Stimulated activated CD4-positive, alpha-beta T cell treated with anti-CD3 and anti-CD28 coated beads, TNF-alpha, amount 100 ng/mL, for 48 hours (primary cell): ENCODE measurements at regions not wholly inside any gene's neighbourhood (a gene's known extent, or its start where the extent isn't known, plus 50 kb on each side); places are given as distances from the start of the nearest gene placed in this dataset.

ENCODE experiments used
- DNase-seq, 3 donors: peaks; one replicate each; pipeline ENCODE4 v3.0.0-alpha.2; 2020; ENCODE audit warnings: low read depth in 3 of 3

DNA sequence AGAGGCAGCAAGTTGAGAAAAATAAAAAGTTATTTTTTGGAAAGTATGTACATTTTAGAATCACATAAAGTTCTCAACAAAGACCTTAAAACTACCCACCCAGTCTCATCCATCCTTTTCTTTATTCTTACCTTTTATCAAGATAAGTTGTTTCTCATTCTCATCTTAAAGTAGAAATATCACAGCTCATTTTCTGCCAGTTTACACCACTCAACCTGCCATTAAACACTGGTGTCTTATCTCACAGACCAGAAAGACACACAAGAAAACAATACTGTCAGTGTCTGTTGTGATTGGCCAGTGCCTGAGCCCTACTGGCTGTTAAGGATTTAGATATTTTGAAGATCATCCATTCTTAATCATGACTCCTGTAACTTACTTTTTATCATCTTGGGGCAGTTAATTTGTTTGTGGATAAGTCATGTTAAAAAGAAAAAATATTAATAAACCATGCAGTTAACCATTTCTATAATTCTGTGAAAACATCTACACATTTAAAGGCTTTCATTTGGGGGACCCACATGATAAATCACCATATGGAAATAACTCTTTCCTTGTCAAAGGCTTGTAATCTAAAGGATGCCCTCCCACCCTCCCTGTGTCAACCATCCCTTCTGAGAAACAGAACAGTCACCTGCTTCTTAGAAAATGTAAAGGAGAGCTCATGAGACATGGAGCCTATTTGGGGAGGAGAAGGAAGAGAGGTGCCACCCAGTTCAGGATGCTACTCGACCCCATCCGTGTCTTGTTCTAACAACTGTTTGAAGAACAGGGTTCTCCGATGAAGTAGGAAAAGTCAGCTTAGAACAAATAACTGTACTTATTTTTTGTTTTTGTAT lies 897.2 kb upstream of the INTU start:
- DNase-seq = no peak

DNA sequence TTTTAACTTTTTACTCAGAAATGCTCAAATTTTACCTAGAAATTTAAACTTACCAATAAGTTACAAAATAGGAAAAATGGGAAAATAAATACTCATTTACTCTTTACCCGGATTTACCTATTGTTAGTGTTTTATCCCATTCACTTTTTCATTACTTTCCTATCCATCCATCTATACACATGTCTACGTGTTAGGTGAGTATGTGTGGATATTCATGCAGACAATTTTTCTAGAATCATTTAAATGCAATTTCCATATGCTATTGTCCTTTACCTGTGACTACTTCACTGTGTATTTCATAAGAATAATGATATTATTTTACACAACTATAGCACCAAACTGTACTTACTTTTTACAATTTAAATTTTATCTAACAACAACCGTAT lies 896.6 kb upstream of the INTU start:
- DNase-seq = no peak

DNA sequence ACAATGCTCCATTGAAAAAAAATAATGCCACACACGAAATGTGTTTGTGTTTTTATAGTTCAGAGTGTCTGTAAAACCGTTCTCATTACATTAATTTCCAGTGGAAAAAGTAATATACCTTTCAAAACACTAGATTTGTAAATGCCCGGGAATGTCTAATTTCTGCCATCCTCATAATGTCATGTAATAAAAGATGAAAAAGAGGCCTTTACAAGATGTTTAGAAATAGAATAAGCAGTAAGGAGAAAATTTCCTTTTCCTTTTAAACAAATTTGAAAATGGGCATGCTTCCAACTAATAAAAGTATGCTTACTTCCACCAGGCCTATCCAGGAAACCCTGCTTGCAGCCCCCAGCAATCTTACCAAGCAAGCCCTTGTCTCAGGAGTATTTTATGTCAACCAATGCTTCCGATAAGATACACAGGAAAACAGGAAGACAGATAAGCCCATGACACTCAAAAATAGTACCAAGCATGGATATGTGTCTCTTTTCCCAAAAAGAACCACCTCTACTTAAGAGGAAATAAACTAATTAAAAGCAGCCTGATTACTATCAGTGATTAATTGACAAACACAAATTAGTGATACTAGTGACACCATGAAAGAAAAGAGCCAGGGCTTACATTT lies 894.7 kb upstream of the INTU start:
- no peak for DNase-seq

DNA sequence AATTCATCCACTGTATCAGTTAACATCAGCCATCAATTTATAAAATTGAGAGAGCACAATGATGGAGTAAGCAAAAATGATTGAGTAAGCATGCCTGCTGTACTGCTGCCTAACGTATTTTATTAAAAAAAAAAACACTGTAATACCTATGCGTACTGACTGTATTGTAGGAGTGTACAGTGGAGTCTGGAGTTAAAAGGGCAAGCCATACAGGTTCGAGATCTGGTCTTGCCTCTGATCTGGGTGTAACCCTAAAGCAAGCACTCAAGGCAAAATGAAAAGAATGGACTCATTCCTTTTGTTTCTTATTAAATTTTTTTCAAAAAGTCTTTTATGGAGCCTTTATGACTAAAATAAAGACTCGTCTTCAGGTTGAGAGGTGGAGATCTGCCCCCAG lies 894.2 kb upstream of the INTU start:
- no peak for DNase-seq

DNA sequence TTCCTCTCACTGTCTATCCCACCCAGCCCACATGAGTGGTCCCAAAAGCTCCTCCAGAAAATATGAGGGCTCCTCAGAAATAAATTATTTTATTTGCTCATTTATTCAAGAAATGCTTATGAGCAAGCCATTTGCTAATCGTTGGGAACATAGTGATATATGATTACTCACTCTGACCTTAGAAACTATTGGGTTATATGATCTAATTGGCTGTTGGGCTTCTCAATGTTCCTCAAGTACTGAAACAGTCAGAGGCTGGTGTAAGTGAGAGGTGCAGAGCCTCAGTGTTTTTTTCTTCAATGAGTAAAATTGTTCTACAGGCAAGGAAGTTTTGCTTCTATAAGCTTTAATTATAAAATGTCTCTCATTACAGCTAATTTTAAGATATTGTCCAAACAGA lies 893.8 kb upstream of the INTU start:
- DNase-seq = no peak

DNA sequence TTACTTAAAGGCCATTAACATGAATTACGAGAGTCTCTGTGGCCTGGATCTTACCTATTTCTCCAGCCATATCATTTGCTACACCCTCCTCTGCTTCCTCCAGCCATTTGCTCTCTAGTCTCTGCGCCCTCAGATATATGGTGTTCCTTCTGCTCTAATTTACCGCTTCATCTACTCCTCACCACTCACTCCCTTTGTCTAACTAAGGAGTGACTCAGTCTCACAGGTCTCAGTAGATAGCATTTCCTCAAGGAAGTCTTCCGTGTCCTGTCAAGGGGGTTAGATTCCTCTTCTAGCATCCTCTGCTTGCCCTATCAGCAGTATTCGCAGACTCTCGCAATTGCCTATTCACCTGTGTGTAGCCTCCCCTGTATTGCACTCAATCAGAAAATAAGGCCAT lies 892.1 kb upstream of the INTU start:
- DNase-seq = no peak

DNA sequence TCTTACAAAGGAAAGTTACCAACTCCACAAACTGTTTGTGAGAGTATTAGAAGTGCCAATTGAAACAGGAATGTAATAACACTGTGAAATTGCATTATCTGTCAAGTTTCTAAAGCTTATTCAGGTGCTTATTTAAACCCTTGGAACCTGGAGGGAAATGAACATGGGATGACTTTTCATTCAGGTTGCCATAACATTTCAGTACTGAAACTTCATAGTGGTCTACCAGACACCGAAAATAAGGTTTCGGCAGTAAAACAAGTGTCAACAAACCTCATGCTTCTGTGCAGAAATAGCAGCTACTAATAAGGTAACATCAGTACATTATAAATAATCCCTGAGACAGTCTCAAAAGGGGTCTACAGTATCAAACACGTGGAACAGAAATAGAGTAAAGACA lies 890.7 kb upstream of the INTU start:
- DNase-seq = no peak

DNA sequence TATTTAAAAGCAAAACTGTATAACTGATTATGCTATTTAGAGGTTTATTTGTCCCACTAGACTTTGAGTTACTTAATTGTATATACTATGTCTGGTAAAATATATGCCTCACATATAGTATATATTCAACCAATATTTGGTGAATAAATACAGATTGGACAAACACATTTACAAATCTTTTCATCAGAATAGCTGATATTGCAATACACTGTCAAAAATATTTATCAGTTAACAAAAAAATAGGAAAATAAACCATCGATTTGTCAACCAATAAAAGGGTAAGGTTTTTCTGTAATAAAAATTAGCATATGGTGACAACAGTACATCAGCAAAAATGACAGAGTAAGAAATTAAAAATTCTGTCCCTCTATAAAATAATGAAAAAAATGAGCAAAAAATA lies 889.9 kb upstream of the INTU start:
- no peak for DNase-seq

DNA sequence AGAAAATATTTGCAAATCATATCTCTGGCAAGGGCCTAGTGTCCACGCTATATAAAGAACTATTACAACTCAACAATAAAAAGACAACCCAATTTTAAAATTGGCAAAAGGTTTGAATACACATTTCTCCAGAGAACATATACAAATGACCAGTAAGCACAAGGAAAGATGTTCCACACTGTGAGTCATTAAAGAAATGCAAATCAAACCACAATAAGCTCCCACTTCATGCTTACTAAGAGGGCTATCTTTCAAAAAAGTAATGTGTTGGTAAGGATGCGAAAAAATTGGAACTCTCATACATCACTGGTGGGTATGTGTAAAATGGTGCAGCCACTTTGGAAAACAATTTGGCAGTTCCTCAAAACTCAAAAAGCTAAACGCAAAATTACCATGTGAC lies 884.0 kb upstream of the INTU start:
- DNase-seq = no peak

DNA sequence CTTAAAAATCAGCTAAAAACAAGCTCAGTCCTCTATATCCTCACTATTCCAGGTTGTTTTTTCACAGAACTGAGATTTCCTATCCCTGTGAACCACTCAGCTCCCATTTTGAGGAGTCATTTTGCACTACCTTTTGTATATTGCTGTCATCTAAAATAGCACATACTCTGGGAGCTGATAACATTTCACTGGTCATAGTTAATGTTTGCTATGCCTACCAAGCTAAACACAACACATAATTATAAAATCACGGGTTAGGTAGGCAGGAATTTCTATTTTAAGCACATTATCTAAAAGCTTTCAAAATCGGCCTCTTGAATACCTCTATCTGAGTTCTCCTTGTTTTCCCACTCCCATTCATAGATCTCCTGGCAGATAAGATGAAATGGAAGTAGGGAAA lies 882.0 kb upstream of the INTU start:
- no peak for DNase-seq

DNA sequence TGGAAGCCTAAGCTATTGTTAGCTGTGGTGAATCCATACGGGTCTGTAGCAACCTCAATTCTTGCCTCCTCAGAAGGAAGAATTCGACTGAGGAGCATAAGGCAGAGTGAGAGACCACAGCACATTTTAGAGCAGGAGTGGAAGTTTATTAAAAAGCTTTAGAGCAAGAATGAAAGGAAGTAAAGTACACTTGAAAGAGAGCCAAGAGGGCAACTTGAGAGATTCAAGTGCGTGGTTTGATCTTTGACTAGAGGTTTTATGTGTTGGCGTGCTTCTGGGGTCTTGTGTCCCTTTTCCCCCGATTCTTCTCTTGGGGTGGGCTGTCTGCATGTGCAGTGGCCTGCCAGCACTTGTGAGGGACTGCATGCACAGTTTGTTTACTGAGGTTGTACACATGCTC lies 880.6 kb upstream of the INTU start:
- DNase-seq = no peak

DNA sequence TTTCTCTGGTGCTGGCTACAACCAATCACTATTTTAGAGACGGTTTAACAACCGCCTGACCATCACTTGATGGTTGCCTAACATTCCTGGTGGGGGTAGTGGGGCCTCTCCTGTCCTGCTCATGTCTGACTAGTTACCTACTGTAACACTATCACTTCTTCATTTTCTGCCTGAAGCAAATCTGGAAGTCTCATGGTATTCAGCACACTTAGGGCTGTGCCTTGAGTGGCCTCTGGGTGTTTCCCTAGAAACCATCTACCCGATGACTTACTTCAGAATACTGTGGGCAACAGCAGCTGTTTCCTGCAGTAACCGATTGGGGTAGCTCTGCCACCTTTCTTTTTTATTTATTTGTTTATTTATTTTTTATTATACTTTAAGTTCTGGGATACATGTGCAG lies 880.1 kb upstream of the INTU start:
- no peak for DNase-seq

DNA sequence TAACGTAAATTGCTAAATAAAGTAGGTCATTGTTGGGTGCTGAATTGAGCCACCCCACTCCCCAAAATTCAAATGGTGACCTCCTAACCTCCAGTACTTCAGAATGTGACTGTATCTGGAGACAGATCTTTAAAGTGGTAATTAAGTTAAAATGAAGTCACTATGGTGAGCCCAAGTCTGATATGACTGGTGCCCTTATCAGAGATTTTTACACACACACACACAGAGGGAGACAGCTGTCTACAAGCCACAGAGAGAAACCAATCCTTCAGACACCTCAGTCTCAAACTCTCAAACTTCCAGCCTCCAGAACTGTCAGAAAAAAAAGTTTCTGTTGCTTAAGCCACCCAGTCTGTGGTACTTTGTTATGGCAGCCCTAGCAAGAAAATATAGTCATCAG lies 879.2 kb upstream of the INTU start:
- no peak for DNase-seq

DNA sequence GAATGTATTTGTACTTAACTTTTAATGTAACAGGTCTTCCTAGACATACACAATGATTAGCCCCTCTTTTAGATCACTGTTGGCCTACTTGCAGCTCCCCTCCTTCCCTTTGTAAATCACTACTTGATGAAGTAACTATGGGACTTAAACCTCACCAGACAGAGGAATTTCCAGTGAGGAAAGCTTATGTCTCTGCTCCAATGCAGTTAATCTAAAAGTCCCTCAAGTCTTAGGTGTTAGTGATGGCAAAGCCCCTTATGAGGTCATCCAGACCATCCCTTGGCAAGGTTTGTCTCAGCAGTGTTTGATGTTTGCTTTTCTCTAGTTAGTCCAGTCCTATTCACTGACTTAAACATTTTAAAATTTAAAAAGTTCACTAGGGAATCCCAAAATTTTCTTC lies 877.3 kb upstream of the INTU start:
- DNase-seq = no peak

DNA sequence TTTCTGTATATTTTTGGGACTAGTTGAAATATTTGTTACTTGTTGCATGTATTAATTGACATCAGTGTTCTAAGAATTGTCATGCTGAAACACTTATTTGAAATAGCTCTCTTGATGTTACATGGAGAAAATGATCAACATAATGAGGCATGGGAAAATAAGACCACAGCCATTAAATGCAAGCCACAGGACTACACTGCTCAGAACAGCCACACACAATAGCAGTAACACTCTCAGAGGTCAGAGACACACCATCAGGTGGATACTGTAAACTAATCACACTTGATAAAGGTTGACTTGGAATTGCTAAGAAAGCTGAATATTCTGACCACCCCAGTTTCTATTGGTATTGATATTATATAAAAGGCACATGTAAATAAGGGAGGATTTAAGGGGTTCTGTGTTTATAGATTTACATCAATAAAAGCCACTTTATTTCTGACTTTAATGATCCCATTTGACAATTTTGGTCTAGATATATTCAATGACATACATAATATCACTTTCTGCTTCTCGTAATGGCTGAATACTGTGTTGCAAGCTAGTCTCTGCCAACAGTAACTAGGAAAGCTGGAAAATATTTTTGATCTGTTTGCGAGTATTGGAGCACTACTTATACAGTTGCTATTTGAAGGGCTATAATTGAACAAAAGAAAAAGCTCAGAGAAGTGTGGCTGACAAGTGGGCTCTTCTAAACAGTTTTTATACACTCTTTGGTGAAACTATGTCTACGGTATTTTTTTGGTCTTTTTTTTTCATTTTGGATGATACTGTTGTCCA lies 876.5 kb upstream of the INTU start:
- DNase-seq = no peak

DNA sequence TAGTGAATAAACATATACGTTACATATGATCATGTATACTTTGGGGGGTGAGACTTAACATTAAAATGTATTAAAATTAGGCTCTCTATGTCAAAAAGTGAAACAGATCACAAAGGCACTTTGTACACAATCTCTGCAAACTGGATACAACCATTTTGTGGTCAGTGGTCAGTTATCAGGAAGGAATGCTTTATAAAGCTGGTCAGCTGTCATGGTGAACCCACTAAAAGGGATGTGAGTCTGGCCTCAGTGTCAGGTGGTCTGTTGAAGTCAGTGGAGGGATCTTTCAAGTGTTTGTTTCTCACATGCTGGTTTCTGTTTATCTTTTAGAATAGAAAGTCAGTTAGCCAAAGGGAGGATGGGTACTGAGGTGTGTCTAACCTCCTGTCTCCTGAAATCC lies 875.5 kb upstream of the INTU start:
- DNase-seq = no peak

DNA sequence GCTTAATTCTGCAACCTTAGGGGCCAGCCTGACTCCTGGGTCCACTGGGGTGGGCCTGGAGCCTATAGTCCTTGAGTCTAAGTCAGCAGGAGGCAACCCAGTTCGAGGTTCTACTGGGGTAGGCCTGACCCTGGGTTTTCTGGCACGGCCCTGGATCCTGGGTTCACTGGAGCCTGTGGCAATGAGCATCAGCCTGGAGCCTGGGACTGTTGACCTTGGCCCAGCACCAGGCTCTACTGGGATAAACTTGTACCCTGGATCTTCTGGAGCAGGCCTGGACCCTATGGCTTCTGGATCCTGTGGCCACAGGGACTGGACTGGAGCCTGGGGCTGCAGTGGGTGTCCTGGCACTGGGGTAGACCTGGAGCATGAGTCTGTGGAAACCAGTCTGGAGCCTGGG lies 874.3 kb upstream of the INTU start:
- no peak for DNase-seq

DNA sequence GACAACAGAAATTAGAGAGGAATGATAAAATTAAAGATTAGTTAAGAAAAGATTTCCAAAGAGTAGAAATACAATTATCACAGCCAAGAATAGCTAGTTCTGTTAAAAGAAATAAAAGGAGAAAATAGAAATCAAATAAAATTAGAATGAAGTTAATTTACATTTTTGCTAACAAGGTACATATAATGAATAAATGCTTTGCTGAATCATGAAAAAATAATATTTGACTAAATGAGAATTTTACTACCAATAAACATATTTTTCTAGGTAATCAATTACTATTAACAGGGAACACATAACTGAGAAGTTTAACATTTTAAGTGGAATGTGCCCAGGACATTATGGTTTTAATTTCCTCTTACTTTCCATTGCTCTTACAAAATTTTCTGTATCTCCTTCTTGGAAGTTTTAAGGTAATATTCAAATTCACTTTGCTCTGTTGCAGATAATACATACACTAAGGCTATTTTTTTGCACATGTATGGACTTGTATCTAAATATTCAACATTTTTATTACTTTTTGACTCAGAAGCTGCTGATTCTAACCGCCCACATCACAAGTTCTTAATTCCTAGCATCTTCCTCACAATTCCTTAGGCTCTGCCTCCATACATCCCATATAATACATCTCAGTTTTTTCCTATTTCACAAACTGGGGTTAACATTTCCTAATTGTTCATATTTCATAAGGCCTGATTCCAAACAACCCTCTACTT lies 870.7 kb upstream of the INTU start:
- DNase-seq = no peak

DNA sequence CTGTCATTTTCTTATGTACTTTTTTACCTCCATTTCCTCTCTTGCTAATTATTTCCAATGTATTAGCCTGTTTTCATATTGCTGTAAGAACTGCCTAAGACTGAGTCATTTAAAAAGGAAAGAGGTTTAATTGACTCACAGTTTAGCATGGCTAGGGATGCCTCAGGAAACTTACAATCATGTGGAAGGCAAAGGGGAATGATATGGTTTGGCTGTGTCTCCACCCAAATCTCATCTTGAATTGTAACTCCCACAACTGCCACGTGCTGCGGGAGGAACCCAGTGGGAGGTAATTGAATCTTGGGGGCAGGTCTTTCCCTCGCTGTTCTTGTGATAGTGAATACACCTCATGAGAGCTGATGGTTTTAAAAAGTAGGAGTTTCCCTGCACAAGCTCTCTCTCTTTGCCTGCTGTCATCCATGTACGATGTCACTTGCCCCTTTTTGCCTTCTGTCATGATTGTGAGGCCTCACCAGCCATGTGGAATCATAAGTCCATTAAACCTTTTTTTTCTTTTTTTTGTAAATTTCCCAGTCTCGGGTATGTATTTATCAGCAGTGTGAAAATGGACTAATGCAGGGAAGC lies 870.0 kb upstream of the INTU start:
- DNase-seq = no peak

DNA sequence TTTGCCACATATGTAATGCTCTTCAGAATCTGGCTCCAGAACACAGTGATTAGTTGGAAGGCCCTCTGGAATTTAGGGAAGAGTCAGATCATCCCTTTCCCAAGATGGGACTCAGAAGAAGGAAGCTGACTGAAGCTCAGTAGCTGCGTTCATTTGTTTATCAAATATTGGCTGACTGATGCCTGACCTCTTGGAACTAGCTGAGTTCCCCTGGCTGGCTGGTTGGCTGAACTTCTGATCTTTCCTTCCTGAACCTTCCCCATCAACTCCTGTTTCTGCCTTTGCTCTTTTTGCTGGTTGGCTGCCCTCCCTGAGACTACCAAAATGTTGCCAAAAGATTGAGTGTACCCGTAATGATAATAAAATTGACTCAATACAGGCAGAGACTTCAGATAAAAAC lies 866.5 kb upstream of the INTU start:
- no peak for DNase-seq

DNA sequence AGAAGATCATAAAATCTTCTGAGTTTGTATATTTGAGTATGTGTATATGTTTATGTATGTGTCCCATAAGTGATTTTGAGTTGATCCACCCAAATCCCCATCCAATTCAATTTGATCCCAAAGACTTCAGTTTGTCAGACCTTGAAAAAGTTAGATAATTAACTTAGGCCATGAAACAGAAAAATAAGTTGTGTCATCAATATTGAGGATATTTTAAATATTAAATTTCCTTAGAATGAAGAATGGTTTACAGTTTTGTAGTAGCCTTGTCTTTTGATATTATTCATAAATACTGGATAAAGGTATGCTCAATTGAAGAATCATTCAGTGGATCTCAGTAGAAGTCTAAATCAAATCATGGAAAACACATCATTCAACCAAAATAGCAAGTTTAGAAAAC lies 864.4 kb upstream of the INTU start:
- no peak for DNase-seq
